Mesothelial cell of epicardium (in vitro differentiated cells): ENCODE measurements at regions not wholly inside any gene's neighbourhood (a gene's known extent, or its start where the extent isn't known, plus 50 kb on each side); places are given as distances from the start of the nearest gene placed in this dataset.

Experiments
- DNase-seq, 2 experiments: peaks; one replicate each; pipeline ENCODE4 v3.0.0; 2021; ENCODE audit warnings: low spot score in 2 of 2; ENCODE audit not compliant: unreplicated experiment in 2 of 2
- H3K27ac Mint-ChIP-seq: 2 replicates; pipeline ENCODE4 v1.8.0; 2021; ENCODE audit warnings: mixed read lengths
- H3K27me3 Mint-ChIP-seq: 2 replicates; pipeline ENCODE4 v1.8.0; 2021; ENCODE audit warnings: low read depth, mixed read lengths
- H3K36me3 Mint-ChIP-seq: 2 replicates; pipeline ENCODE4 v1.8.0; 2021; ENCODE audit warnings: mixed read lengths
- H3K4me1 Mint-ChIP-seq: 2 replicates; pipeline ENCODE4 v1.8.0; 2021; ENCODE audit warnings: mixed read lengths
- H3K4me3 Mint-ChIP-seq: 2 replicates; pipeline ENCODE4 v1.8.0; 2021; ENCODE audit warnings: mild to moderate bottlenecking, moderate library complexity, mixed read lengths
- H3K9me3 Mint-ChIP-seq: 2 replicates; pipeline ENCODE4 v1.8.0; 2021; ENCODE audit warnings: mixed read lengths
- CTCF ChIP-seq: fragments of 200-600 bp; sonication (generic); IDR thresholded peaks from one replicate; pipeline ENCODE4 v1.5.0; 2021; ENCODE audit warnings: antibody characterized with exemption; ENCODE audit not compliant: unreplicated experiment

DNA sequence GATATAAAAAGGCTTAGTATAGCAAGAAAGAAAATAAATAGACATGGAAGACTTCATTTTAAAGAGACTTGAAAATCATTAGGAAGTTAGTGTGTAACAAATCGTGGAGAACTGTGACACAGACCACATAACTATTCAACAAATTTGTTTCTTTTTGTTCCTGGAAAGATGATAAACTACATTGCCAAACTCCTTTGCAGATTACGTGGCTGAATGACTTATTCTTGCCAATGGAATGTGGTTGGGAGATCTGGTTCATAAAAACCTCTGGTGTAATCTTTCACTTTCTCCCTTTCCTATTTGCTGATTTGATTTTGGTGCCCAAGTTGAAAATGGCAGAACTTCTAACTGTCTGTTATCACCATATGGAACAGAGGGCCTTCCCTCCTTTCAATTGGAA lies 328.9 kb upstream of the MEF2C start:
- DNase-seq, result no peak
- Mint-ChIP-seq H3K36me3 (no peaks in the 10 kb centered on the region), H3K27me3 (no peaks in the 10 kb centered on the region), H3K27ac (no peak overlapping the region), H3K4me1 (peaks cover 7% of the 10 kb centered on the region), H3K4me3 (no peak overlapping the region), H3K9me3 (peaks cover 5% of the 10 kb centered on the region)
- no peak for TF ChIP-seq CTCF

- H3K27ac Mint-ChIP-seq, result no peak overlapping the region
- DNase-seq, result no peak
- H3K4me1 Mint-ChIP-seq, result peaks cover 7% of the 10 kb centered on the region
- peaks cover 5% of the 10 kb centered on the region for H3K9me3 Mint-ChIP-seq
- no peaks in the 10 kb centered on the region for H3K36me3 Mint-ChIP-seq
- H3K27me3 Mint-ChIP-seq, result no peaks in the 10 kb centered on the region
- H3K4me3 Mint-ChIP-seq, result no peak overlapping the region
- TF ChIP-seq CTCF, result no peak
Measured at GRCh38 chr5:89208811-89209210, 325.8 kb upstream of the MEF2C start.

DNA sequence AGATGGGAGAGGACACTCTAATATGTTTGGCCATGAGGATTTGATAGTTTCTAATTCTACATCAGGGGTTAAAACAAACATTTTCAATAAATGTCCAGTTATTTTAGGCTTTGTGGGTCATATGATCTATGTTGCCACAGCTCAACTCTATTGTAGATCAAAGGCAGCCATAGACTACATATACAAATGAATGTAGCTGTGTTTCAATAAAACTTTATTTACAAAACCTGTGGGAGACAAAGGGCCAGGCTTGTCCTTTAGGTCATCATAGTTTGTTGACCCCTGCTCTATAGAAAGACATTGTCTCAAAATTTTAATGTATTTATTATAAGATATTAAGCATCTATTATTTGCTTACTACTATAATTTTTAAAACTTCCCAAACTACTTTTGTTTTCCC lies 325.4 kb upstream of the MEF2C start:
- no peaks in the 10 kb centered on the region for H3K27me3 Mint-ChIP-seq
- no peak for TF ChIP-seq CTCF
- H3K4me1 Mint-ChIP-seq, result peaks cover 3% of the 10 kb centered on the region
- peaks cover 5% of the 10 kb centered on the region for H3K9me3 Mint-ChIP-seq
- no peak for DNase-seq
- H3K4me3 Mint-ChIP-seq, result no peak overlapping the region
- no peaks in the 10 kb centered on the region for H3K36me3 Mint-ChIP-seq
- no peak overlapping the region for H3K27ac Mint-ChIP-seq

- H3K9me3 Mint-ChIP-seq, result peaks cover 11% of the 10 kb centered on the region
Measured at GRCh38 chr5:89204756-89205155, 321.8 kb upstream of the MEF2C start.

GRCh38 chr5:89203611-89204010 lies 320.6 kb upstream of the MEF2C start:
- no peak for TF ChIP-seq CTCF
- Mint-ChIP-seq H3K36me3 (peaks cover 4% of the 10 kb centered on the region), H3K27me3 (no peaks in the 10 kb centered on the region), H3K27ac (no peak overlapping the region), H3K4me1 (no peaks in the 10 kb centered on the region), H3K9me3 (peaks cover 21% of the 10 kb centered on the region), H3K4me3 (no peak overlapping the region)
- DNase-seq, result no peak

More at GRCh38 chr5:89204756-89205155, 321.8 kb upstream of the MEF2C start:
- Mint-ChIP-seq H3K4me3 (no peak overlapping the region), H3K36me3 (no peaks in the 10 kb centered on the region), H3K27me3 (no peaks in the 10 kb centered on the region), H3K27ac (no peak overlapping the region), H3K4me1 (no peaks in the 10 kb centered on the region)
- no peak for DNase-seq
- no peak for TF ChIP-seq CTCF

DNA sequence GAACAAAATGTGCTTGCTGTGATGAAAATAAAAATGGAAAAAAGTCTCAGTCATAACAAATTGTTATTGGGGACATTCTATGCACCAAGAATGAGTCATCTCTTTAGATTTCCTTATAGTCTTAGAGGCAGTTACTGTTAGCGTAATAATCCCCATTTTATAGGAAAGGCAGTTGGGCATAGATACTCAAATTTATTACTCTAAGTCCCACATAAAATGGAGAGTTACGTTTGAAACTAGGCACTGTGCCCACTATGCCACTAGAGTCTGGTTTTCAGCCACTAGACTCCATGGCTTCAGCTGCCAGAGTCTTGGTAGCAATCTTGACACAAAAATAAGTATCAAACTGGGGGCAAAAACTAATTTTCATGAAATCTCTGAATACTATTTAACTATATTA lies 317.9 kb upstream of the MEF2C start:
- DNase-seq, result no peak
- peaks cover 12% of the 10 kb centered on the region for H3K36me3 Mint-ChIP-seq
- no peaks in the 10 kb centered on the region for H3K4me1 Mint-ChIP-seq
- H3K27me3 Mint-ChIP-seq, result no peaks in the 10 kb centered on the region
- no peak overlapping the region for H3K27ac Mint-ChIP-seq
- no peak for TF ChIP-seq CTCF
- H3K4me3 Mint-ChIP-seq, result no peak overlapping the region
- peaks cover 47% of the 10 kb centered on the region for H3K9me3 Mint-ChIP-seq
